Esophagus muscularis mucosa (tissue), 3 donors: ENCODE measurements at regions not wholly inside any gene's neighbourhood (a gene's known extent, or its start where the extent isn't known, plus 50 kb on each side); places are given as distances from the start of the nearest gene placed in this dataset.

Experiments
- POLR2A ChIP-seq: fragments of 450-650 bp; IDR thresholded peaks from one replicate; pipeline ENCODE4 v1.6.1; 2017; ENCODE audit warnings: antibody characterized with exemption, moderate library complexity, mild to moderate bottlenecking, low read depth
- POLR2AphosphoS5 ChIP-seq, 2 donors: sonication (generic); formaldehyde crosslinking; IDR thresholded peaks; one replicate each; pipeline ENCODE4 v1.6.1; 2017; ENCODE audit warnings: antibody characterized with exemption in 2 of 2
- TF ChIP-seq, protein P1 (sequence below), 3 experiments: fragments of 200-600 bp in 2 of 3; fragments of 450-650 bp in 1 of 3; sonication (generic) in 2 of 3; IDR thresholded peaks; one replicate each; pipeline ENCODE4 v1.5.1; 2017 to 2019; ENCODE audit warnings: antibody characterized with exemption in 3 of 3, mild to moderate bottlenecking in 2 of 3, moderate library complexity in 1 of 3

DNA sequence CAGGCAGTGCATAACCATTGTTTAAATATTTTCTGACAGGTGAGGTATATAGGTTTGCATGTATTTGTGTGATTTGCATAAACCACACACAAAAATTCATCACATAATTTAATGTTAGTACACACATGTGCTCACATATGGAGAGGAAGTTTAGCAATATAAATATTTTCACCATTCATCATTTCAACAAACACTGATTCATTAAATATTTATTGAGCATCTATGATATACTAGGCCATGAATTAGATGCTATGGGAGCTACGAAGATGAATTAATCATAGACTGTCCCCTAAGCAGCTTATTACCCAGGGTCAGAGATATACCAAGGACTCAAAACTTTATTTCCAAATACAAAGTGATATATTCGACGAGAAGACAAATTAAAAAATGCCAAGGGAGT is 311.6 kb upstream of the PIK3C3 start:
- TF ChIP-seq, protein P1, sequence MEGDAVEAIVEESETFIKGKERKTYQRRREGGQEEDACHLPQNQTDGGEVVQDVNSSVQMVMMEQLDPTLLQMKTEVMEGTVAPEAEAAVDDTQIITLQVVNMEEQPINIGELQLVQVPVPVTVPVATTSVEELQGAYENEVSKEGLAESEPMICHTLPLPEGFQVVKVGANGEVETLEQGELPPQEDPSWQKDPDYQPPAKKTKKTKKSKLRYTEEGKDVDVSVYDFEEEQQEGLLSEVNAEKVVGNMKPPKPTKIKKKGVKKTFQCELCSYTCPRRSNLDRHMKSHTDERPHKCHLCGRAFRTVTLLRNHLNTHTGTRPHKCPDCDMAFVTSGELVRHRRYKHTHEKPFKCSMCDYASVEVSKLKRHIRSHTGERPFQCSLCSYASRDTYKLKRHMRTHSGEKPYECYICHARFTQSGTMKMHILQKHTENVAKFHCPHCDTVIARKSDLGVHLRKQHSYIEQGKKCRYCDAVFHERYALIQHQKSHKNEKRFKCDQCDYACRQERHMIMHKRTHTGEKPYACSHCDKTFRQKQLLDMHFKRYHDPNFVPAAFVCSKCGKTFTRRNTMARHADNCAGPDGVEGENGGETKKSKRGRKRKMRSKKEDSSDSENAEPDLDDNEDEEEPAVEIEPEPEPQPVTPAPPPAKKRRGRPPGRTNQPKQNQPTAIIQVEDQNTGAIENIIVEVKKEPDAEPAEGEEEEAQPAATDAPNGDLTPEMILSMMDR (IDR thresholded peaks at IDR 0.05), result no peak
- no peak for TF ChIP-seq POLR2A
- no peak for TF ChIP-seq POLR2AphosphoS5 (IDR thresholded peaks at IDR 0.05)
